ENCODE measurements at regions not wholly inside any gene's neighbourhood (a gene's known extent, or its start where the extent isn't known, plus 50 kb on each side); places are given as distances from the start of the nearest gene placed in this dataset.

DNA sequence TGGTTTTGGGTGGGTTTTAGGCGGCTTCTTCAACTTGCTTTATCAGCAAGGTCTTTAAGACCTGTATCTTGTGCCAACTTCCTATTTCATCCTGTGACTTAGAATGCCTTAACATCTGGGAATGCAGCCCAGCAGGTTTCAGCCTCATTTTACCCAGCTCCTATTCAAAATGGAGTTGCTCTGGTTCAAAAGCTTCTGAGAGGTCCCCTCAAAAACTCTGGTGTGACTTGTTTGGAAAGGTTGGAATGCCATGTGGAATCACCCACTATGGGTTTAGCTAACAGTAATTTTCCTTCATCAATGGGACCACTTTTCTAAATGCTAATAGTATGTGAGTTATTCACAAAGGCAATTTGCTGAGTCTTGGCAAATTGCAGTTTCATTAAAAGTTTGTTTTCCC lies 509.4 kb upstream of the SMIM21 start:
- no peak for DNase-seq
- no peaks in the 10 kb centered on the region for H3K36me3 ChIP-seq (replicated peaks; ENCODE audit: insufficient read depth, low read length)
- no peaks in the 10 kb centered on the region for H3F3A ChIP-seq (ENCODE audit: insufficient read depth, low read length)
- H3K27ac ChIP-seq (ENCODE audit: low read length) = no peak overlapping the region
- no peaks in the 10 kb centered on the region for H4K20me1 ChIP-seq (ENCODE audit: insufficient read depth, low read length)
- H2AFZ ChIP-seq (ENCODE audit: low read length) = no peak overlapping the region
- no peaks in the 10 kb centered on the region for H3K27me3 ChIP-seq (replicated peaks; ENCODE audit: insufficient read depth, low read length)
- H3K9ac ChIP-seq (ENCODE audit: low read length) = no peak overlapping the region
- no peaks in the 10 kb centered on the region for H3K79me2 ChIP-seq (ENCODE audit: low read length)
- H3K4me1 ChIP-seq (ENCODE audit: low read length) = no peaks in the 10 kb centered on the region
- no peaks in the 10 kb centered on the region for H3K9me3 ChIP-seq (replicated peaks; ENCODE audit: insufficient read depth, low read length)
- H3K9me2 ChIP-seq (replicated peaks; ENCODE audit: insufficient read depth, low read length) = no peaks in the 10 kb centered on the region
- H3K4me3 ChIP-seq (ENCODE audit: low read length) = no peak overlapping the region
- TF ChIP-seq EZH2phosphoT487 (IDR thresholded peaks at IDR 0.05; ENCODE audit: low read length) (no peak), EZH2 (optimal IDR thresholded peaks at IDR 0.05; ENCODE audit: low read depth, low read length) (no peak)
- TF ChIP-seq, protein P1, sequence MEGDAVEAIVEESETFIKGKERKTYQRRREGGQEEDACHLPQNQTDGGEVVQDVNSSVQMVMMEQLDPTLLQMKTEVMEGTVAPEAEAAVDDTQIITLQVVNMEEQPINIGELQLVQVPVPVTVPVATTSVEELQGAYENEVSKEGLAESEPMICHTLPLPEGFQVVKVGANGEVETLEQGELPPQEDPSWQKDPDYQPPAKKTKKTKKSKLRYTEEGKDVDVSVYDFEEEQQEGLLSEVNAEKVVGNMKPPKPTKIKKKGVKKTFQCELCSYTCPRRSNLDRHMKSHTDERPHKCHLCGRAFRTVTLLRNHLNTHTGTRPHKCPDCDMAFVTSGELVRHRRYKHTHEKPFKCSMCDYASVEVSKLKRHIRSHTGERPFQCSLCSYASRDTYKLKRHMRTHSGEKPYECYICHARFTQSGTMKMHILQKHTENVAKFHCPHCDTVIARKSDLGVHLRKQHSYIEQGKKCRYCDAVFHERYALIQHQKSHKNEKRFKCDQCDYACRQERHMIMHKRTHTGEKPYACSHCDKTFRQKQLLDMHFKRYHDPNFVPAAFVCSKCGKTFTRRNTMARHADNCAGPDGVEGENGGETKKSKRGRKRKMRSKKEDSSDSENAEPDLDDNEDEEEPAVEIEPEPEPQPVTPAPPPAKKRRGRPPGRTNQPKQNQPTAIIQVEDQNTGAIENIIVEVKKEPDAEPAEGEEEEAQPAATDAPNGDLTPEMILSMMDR (IDR thresholded peaks at IDR 0.05; ENCODE audit: low read length) = no peak
- no peak overlapping the region for H3K4me2 ChIP-seq (ENCODE audit: low read depth, low read length)

DNA sequence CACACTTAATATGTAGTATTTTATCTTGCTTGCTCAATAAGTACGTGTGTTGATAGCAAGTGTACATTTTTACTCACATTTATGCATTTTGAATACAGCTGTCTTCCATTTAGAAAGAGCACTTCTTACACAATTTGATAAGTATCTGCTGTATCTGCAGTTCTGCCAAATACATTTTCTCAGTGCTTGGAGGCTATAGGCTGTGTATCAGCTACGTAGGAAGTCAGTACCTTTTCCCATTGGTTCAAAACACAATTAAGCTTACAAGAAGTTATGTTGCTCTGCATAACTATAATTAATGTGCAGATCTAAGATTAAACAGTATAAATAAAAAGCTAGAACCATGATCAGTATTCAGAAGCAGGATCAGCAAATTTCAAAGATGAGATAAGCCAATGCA lies 503.6 kb upstream of the SMIM21 start:
- Histone ChIP-seq H3K79me2 (ENCODE audit: low read length) (no peaks in the 10 kb centered on the region), H3K36me3 (replicated peaks; ENCODE audit: insufficient read depth, low read length) (no peaks in the 10 kb centered on the region), H3K27ac (ENCODE audit: low read length) (no peak overlapping the region), H2AFZ (ENCODE audit: low read length) (no peak overlapping the region), H3K4me3 (ENCODE audit: low read length) (no peak overlapping the region), H4K20me1 (ENCODE audit: insufficient read depth, low read length) (no peaks in the 10 kb centered on the region), H3K4me1 (ENCODE audit: low read length) (no peaks in the 10 kb centered on the region), H3F3A (ENCODE audit: insufficient read depth, low read length) (no peaks in the 10 kb centered on the region), H3K9me2 (replicated peaks; ENCODE audit: insufficient read depth, low read length) (no peaks in the 10 kb centered on the region), H3K9me3 (replicated peaks; ENCODE audit: insufficient read depth, low read length) (no peaks in the 10 kb centered on the region), H3K27me3 (replicated peaks; ENCODE audit: insufficient read depth, low read length) (no peaks in the 10 kb centered on the region), H3K9ac (ENCODE audit: low read length) (no peak overlapping the region), H3K4me2 (ENCODE audit: low read depth, low read length) (no peak overlapping the region)
- DNase-seq = no peak
- no peak for TF ChIP-seq EZH2 (optimal IDR thresholded peaks at IDR 0.05; ENCODE audit: low read depth, low read length)
- TF ChIP-seq, protein P1 (IDR thresholded peaks at IDR 0.05; ENCODE audit: low read length) = no peak
- no peak for TF ChIP-seq EZH2phosphoT487 (IDR thresholded peaks at IDR 0.05; ENCODE audit: low read length)

DNA sequence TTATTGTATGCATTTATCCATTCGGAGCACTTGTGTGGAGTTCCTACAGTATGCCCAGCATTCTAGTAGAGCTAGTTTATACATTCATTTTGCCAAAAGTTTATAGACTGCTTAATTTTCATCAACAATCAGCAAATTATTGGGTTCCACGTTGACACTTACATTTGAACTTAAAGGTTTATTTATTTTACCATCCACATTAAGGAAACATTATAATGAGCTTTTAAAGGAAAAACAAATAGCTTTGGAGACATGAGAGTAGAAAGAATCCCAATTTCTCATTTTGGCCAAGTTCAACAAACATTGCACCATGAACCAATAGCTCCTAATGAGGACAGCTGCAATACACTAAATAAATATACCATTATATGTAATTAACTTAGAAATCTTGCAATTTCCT lies 501.2 kb upstream of the SMIM21 start:
- H3K27me3 ChIP-seq (replicated peaks; ENCODE audit: insufficient read depth, low read length) = no peaks in the 10 kb centered on the region
- H3K79me2 ChIP-seq (ENCODE audit: low read length) = no peaks in the 10 kb centered on the region
- H4K20me1 ChIP-seq (ENCODE audit: insufficient read depth, low read length) = no peaks in the 10 kb centered on the region
- no peaks in the 10 kb centered on the region for H3K9me3 ChIP-seq (replicated peaks; ENCODE audit: insufficient read depth, low read length)
- no peaks in the 10 kb centered on the region for H3K36me3 ChIP-seq (replicated peaks; ENCODE audit: insufficient read depth, low read length)
- H3K4me3 ChIP-seq (ENCODE audit: low read length) = no peak overlapping the region
- H2AFZ ChIP-seq (ENCODE audit: low read length) = no peak overlapping the region
- TF ChIP-seq EZH2phosphoT487 (IDR thresholded peaks at IDR 0.05; ENCODE audit: low read length) (no peak), EZH2 (optimal IDR thresholded peaks at IDR 0.05; ENCODE audit: low read depth, low read length) (no peak)
- TF ChIP-seq, protein P1 (IDR thresholded peaks at IDR 0.05; ENCODE audit: low read length) = no peak
- DNase-seq = no peak
- no peaks in the 10 kb centered on the region for H3K4me1 ChIP-seq (ENCODE audit: low read length)
- H3F3A ChIP-seq (ENCODE audit: insufficient read depth, low read length) = no peaks in the 10 kb centered on the region
- H3K9me2 ChIP-seq (replicated peaks; ENCODE audit: insufficient read depth, low read length) = no peaks in the 10 kb centered on the region
- H3K27ac ChIP-seq (ENCODE audit: low read length) = no peak overlapping the region
- no peak overlapping the region for H3K4me2 ChIP-seq (ENCODE audit: low read depth, low read length)
- H3K9ac ChIP-seq (ENCODE audit: low read length) = no peak overlapping the region
